ENCODE measurements at regions not wholly inside any gene's neighbourhood (a gene's known extent, or its start where the extent isn't known, plus 50 kb on each side); places are given as distances from the start of the nearest gene placed in this dataset.

DNA sequence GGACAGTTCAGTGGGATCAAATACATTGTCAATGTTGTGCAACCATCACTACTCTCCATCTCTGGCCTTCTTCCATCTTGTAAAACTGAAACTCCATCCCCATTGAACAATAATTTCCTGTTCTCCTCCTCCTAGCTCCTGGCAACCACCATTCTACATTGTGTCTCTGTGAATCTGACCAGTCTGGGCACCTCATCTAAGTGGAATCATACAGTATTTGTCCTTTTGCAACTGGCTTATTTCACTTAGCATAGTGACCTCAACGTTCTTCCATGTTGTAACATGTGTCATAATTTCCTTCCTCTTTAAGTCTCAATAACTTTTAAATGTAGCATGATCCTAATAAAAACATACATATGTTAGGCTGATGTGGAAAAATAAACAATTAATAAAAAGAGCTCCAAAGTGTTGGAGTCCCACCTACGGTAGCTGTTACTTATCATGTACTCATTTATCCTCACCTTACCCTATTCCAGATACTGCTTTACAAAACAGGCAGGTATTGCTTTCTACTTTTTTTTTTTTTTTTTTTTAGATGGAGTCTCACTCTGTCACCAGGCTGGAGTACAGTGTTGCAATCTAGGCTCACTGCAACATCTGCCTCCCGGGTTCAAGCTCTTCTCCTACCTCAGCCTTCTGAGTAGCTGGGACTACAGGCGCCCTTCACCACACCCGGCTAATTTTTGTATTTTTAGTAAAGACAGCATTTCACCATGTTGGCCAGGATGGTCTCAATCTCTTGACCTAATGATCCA is 91.9 kb downstream of the TNFAIP3 start:
- TF ChIP-seq POLR2A (IDR thresholded peaks at IDR 0.05) (no peak), POLR2AphosphoS5 (IDR thresholded peaks at IDR 0.05) (peak in 1 of 4 donors; percentile 24), EP300 (IDR thresholded peaks at IDR 0.05) (no peak)
- TF ChIP-seq, protein P1, sequence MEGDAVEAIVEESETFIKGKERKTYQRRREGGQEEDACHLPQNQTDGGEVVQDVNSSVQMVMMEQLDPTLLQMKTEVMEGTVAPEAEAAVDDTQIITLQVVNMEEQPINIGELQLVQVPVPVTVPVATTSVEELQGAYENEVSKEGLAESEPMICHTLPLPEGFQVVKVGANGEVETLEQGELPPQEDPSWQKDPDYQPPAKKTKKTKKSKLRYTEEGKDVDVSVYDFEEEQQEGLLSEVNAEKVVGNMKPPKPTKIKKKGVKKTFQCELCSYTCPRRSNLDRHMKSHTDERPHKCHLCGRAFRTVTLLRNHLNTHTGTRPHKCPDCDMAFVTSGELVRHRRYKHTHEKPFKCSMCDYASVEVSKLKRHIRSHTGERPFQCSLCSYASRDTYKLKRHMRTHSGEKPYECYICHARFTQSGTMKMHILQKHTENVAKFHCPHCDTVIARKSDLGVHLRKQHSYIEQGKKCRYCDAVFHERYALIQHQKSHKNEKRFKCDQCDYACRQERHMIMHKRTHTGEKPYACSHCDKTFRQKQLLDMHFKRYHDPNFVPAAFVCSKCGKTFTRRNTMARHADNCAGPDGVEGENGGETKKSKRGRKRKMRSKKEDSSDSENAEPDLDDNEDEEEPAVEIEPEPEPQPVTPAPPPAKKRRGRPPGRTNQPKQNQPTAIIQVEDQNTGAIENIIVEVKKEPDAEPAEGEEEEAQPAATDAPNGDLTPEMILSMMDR (IDR thresholded peaks at IDR 0.05), result no peak

Data from sigmoid colon (tissue), 4 donors.